Sigmoid colon (tissue), 6 donors: ENCODE measurements at regions not wholly inside any gene's neighbourhood (a gene's known extent, or its start where the extent isn't known, plus 50 kb on each side); places are given as distances from the start of the nearest gene placed in this dataset.

Experiments used
- DNase-seq: peaks from one replicate; pipeline ENCODE4 v3.0.0-alpha.2; 2019
- H3K27ac ChIP-seq, 4 donors: fragments of 200-600 bp; sonication (generic); one replicate each; pipeline ENCODE4 v1.5.1; 2016 to 2019; ENCODE audit warnings: mild to moderate bottlenecking in 1 of 4
- H3K27me3 ChIP-seq, 3 donors: fragments of 200-600 bp; sonication (generic); one replicate each; pipeline ENCODE4 v1.5.1; 2019; ENCODE audit warnings: mild to moderate bottlenecking in 1 of 3
- H3K36me3 ChIP-seq, 4 donors: fragments of 200-600 bp; sonication (generic); one replicate each; pipeline ENCODE4 v1.5.1; 2016 to 2019
- H3K4me1 ChIP-seq, 4 donors: fragments of 200-600 bp; sonication (generic); one replicate each; pipeline ENCODE4 v1.5.1; 2017 to 2019
- H3K4me3 ChIP-seq, 4 donors: fragments of 200-600 bp; sonication (generic); one replicate each; pipeline ENCODE4 v1.5.1; 2017 to 2019; ENCODE audit warnings: mild to moderate bottlenecking in 2 of 4, moderate library complexity in 1 of 4
- H3K9me3 ChIP-seq, 4 donors: fragments of 200-600 bp in 3 of 4; sonication (generic) in 3 of 4; one replicate each; pipeline versions ENCODE4 v1.5.1 to v1.6.1; 2013 to 2019
- EP300 ChIP-seq, 4 donors: sonication (generic); formaldehyde crosslinking; IDR thresholded peaks; one replicate each; pipeline ENCODE4 v1.6.1; 2017; ENCODE audit warnings: antibody characterized with exemption in 4 of 4
- POLR2A ChIP-seq, 2 donors: fragments of 450-650 bp; IDR thresholded peaks; one replicate each; pipeline ENCODE4 v1.6.1; 2016; ENCODE audit warnings: antibody characterized with exemption in 2 of 2, mild to moderate bottlenecking in 2 of 2, moderate library complexity in 2 of 2
- POLR2AphosphoS5 ChIP-seq, 4 donors: sonication (generic); formaldehyde crosslinking; IDR thresholded peaks; one replicate each; pipeline ENCODE4 v1.6.1; 2017; ENCODE audit warnings: antibody characterized with exemption in 4 of 4
- WGBS, 2 donors: extraction: QIAGEN DNeasy Blood & Tissue Kit; methylation state at CpG; one replicate each; pipeline ENCODE4 v1.1.7; 2013; 5-methylcytosine and 5-hydroxymethylcytosine counted together
- intact Hi-C: fragments of 100-400 bp; cut with DNase I; formaldehyde crosslinking; loops from one replicate; pipeline ENCODE4 v1.15.1; 2023
- TF ChIP-seq, protein P1 (sequence below), 4 experiments: fragments of 450-650 bp in 3 of 4; fragments of 200-600 bp in 1 of 4; IDR thresholded peaks; one replicate each; pipeline ENCODE4 v1.5.1; 2016 to 2019; ENCODE audit warnings: antibody characterized with exemption in 4 of 4, mild to moderate bottlenecking in 3 of 4, moderate library complexity in 2 of 4
- donor health status: healthy with polysubstance abuse.
- donor health status: healthy.

DNA sequence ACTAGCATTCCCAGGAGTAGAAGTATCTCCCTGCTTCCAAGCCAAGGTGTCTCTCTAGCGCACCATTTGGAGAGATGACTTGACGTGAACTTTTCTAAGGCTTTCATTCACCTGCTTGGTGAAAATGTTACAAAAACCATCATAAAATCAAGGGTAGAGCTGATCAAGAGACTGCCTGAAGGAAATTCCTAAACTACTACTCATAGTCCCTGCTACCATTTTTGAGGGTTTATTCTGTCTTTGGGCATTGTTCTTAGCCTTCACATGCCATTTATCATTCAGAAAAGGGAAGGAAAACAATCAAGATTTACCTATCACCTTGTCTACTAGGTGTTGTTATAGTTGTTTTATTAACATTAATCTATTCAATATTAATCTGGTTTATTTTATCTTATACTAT, 525.8 kb downstream of the NTRK3 start:
- no peak for DNase-seq
- 92 to 97% methylated on average over 2 of the region's 2 CpGs for WGBS, 2 donors
- H3K27ac ChIP-seq, result no peak overlapping the region
- H3K9me3 ChIP-seq, result no peaks in the 10 kb centered on the region
- no peaks in the 10 kb centered on the region for H3K27me3 ChIP-seq
- H3K36me3 ChIP-seq, result no peaks in the 10 kb centered on the region
- intact Hi-C loops, result no loop called here
- no peaks in the 10 kb centered on the region for H3K4me1 ChIP-seq
- no peak overlapping the region for H3K4me3 ChIP-seq
- TF ChIP-seq EP300 (IDR thresholded peaks at IDR 0.05) (no peak), POLR2AphosphoS5 (IDR thresholded peaks at IDR 0.05) (no peak), POLR2A (IDR thresholded peaks at IDR 0.05) (no peak)
- TF ChIP-seq, protein P1, sequence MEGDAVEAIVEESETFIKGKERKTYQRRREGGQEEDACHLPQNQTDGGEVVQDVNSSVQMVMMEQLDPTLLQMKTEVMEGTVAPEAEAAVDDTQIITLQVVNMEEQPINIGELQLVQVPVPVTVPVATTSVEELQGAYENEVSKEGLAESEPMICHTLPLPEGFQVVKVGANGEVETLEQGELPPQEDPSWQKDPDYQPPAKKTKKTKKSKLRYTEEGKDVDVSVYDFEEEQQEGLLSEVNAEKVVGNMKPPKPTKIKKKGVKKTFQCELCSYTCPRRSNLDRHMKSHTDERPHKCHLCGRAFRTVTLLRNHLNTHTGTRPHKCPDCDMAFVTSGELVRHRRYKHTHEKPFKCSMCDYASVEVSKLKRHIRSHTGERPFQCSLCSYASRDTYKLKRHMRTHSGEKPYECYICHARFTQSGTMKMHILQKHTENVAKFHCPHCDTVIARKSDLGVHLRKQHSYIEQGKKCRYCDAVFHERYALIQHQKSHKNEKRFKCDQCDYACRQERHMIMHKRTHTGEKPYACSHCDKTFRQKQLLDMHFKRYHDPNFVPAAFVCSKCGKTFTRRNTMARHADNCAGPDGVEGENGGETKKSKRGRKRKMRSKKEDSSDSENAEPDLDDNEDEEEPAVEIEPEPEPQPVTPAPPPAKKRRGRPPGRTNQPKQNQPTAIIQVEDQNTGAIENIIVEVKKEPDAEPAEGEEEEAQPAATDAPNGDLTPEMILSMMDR (IDR thresholded peaks at IDR 0.05), result no peak

DNA sequence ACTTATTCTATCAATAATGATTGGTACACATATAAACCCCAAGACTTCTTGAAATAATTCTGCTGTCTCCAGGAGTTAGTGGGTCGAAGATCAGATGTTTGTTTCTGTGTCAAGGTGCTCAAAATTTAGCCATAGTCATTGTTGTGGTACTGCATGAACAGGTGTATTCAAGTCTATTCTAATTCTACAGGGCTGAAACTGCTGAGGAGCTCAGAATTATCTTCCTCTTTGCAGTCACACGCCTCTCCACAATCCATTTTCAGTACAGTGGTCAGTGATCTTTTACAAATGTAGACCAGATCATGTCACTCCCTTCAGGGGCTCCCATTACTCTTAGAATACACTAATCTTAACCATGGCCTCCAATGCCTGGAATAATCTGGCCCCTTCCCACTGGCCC, 527.5 kb downstream of the NTRK3 start:
- H3K27me3 ChIP-seq, result no peaks in the 10 kb centered on the region
- no peaks in the 10 kb centered on the region for H3K9me3 ChIP-seq
- DNase-seq, result no peak
- TF ChIP-seq EP300 (IDR thresholded peaks at IDR 0.05), result no peak
- TF ChIP-seq, protein P1 (IDR thresholded peaks at IDR 0.05), result no peak
- TF ChIP-seq POLR2A (IDR thresholded peaks at IDR 0.05), result no peak
- no peak for TF ChIP-seq POLR2AphosphoS5 (IDR thresholded peaks at IDR 0.05)
- no peaks in the 10 kb centered on the region for H3K4me1 ChIP-seq
- H3K4me3 ChIP-seq, result no peak overlapping the region
- intact Hi-C loops, result no loop called here
- no peak overlapping the region for H3K27ac ChIP-seq
- H3K36me3 ChIP-seq, result no peaks in the 10 kb centered on the region
- 45 to 81% methylated on average over 2 of the region's 2 CpGs for WGBS, 2 donors

- 63 to 75% methylated on average over 2 of the region's 2 CpGs for WGBS, 2 donors
- Histone ChIP-seq H3K27me3 (no peaks in the 10 kb centered on the region), H3K27ac (no peak overlapping the region), H3K9me3 (no peaks in the 10 kb centered on the region), H3K4me3 (no peak overlapping the region), H3K36me3 (no peaks in the 10 kb centered on the region), H3K4me1 (no peaks in the 10 kb centered on the region)
- intact Hi-C loops, result no loop called here
- TF ChIP-seq EP300 (IDR thresholded peaks at IDR 0.05) (no peak), POLR2AphosphoS5 (IDR thresholded peaks at IDR 0.05) (no peak), POLR2A (IDR thresholded peaks at IDR 0.05) (no peak)
- TF ChIP-seq, protein P1 (IDR thresholded peaks at IDR 0.05), result no peak
- DNase-seq, result no peak
These were observed 529.5 kb downstream of the NTRK3 start for GRCh38 chr15:87727073-87727472.

GRCh38 chr15:87724330-87724729, 532.2 kb downstream of the NTRK3 start:
- no peak for TF ChIP-seq POLR2AphosphoS5 (IDR thresholded peaks at IDR 0.05)
- TF ChIP-seq, protein P1 (IDR thresholded peaks at IDR 0.05), result no peak
- DNase-seq, result peak; percentile 68
- no peak overlapping the region for H3K27ac ChIP-seq
- no peaks in the 10 kb centered on the region for H3K9me3 ChIP-seq
- no peak overlapping the region for H3K4me3 ChIP-seq
- 59 to 68% methylated on average over 7 of the region's 7 CpGs for WGBS, 2 donors
- H3K36me3 ChIP-seq, result no peaks in the 10 kb centered on the region
- intact Hi-C loops, result no loop called here
- H3K27me3 ChIP-seq, result no peaks in the 10 kb centered on the region
- no peaks in the 10 kb centered on the region for H3K4me1 ChIP-seq

GRCh38 chr15:87722941-87723691, 533.4 kb downstream of the NTRK3 start:
- 49 to 64% methylated on average over 1 of the region's 1 CpG for WGBS, 2 donors
- H3K27ac ChIP-seq, result no peak overlapping the region
- intact Hi-C loops, result no loop called here

More at GRCh38 chr15:87722941-87723691, 533.4 kb downstream of the NTRK3 start:
- TF ChIP-seq POLR2AphosphoS5 (IDR thresholded peaks at IDR 0.05) (no peak), EP300 (IDR thresholded peaks at IDR 0.05) (no peak), POLR2A (IDR thresholded peaks at IDR 0.05) (no peak)
- TF ChIP-seq, protein P1 (IDR thresholded peaks at IDR 0.05), result no peak
- no peak overlapping the region for H3K4me3 ChIP-seq
- DNase-seq, result no peak
- no peaks in the 10 kb centered on the region for H3K27me3 ChIP-seq
- H3K36me3 ChIP-seq, result no peaks in the 10 kb centered on the region
- H3K4me1 ChIP-seq, result no peaks in the 10 kb centered on the region
- no peaks in the 10 kb centered on the region for H3K9me3 ChIP-seq
